ENCODE measurements at regions not wholly inside any gene's neighbourhood (a gene's known extent, or its start where the extent isn't known, plus 50 kb on each side); places are given as distances from the start of the nearest gene placed in this dataset.

- H3K4me1 Mint-ChIP-seq: no peaks in the 10 kb centered on the region
- H3K36me3 Mint-ChIP-seq (ENCODE audit: low read depth): no peaks in the 10 kb centered on the region
- H3K27me3 Mint-ChIP-seq: peaks cover 2% of the 10 kb centered on the region
- H3K27ac Mint-ChIP-seq: no peak overlapping the region
- POLR2A ChIA-PET: no interaction called here
- CTCF ChIA-PET: no interaction called here
- no peaks in the 10 kb centered on the region for H3K9me3 Mint-ChIP-seq
- no peak for DNase-seq
- H3K4me3 Mint-ChIP-seq: no peak overlapping the region
These were observed 161.6 kb downstream of the BAMBI start for GRCh38 chr10:28838908-28839307.

- no peaks in the 10 kb centered on the region for H3K9me3 Mint-ChIP-seq
- H3K27ac Mint-ChIP-seq: no peak overlapping the region
- ChIA-PET CTCF (interaction anchor here (0.6 kb wide), 1 partner anchor 23 kb away, joined by 3 read pairs; no protein-coding TSS in a partner anchor), POLR2A (no interaction called here)
- no peak for DNase-seq
- H3K27me3 Mint-ChIP-seq: peaks cover 2% of the 10 kb centered on the region
- H3K4me1 Mint-ChIP-seq: no peaks in the 10 kb centered on the region
- no peak overlapping the region for H3K4me3 Mint-ChIP-seq
- H3K36me3 Mint-ChIP-seq (ENCODE audit: low read depth): no peaks in the 10 kb centered on the region
These were observed 162.3 kb downstream of the BAMBI start for GRCh38 chr10:28839600-28840007.

DNA sequence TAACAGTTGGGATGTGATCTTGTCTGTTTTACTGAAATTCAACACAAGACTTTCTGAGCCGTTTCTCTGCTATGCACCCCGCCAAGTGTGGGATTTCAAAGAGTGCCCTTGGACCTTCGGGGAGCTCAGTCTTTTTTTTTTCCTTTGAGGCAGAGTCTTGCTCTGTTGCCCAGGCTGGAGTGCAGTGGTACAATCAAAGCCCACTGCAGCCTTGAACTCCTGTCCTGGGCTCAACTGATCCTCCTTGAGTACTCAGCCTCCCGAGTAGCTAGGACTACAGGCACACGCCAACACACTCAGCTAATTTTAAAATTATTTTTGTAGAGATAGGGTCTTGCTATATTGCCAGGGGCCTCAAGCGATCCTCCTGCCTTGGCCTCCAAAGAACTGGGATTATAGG is 162.9 kb downstream of the BAMBI start:
- CTCF ChIA-PET: interaction anchor here (0.6 kb wide), 1 partner anchor 24 kb away, joined by 3 read pairs; no protein-coding TSS in a partner anchor
- no peak for DNase-seq
- peaks cover 2% of the 10 kb centered on the region for H3K27me3 Mint-ChIP-seq
- H3K4me1 Mint-ChIP-seq: no peaks in the 10 kb centered on the region
- no peaks in the 10 kb centered on the region for H3K9me3 Mint-ChIP-seq
- POLR2A ChIA-PET: no interaction called here
- H3K36me3 Mint-ChIP-seq (ENCODE audit: low read depth): no peaks in the 10 kb centered on the region
- H3K27ac Mint-ChIP-seq: no peak overlapping the region
- H3K4me3 Mint-ChIP-seq: no peak overlapping the region

- H3K27me3 Mint-ChIP-seq: peaks cover 2% of the 10 kb centered on the region
- no peaks in the 10 kb centered on the region for H3K4me1 Mint-ChIP-seq
- H3K27ac Mint-ChIP-seq: no peak overlapping the region
- H3K4me3 Mint-ChIP-seq: no peak overlapping the region
- H3K9me3 Mint-ChIP-seq: no peaks in the 10 kb centered on the region
- POLR2A ChIA-PET: no interaction called here
- no peaks in the 10 kb centered on the region for H3K36me3 Mint-ChIP-seq (ENCODE audit: low read depth)
- CTCF ChIA-PET: no interaction called here
- no peak for DNase-seq
These were observed 163.7 kb downstream of the BAMBI start for GRCh38 chr10:28840971-28841370.

DNA sequence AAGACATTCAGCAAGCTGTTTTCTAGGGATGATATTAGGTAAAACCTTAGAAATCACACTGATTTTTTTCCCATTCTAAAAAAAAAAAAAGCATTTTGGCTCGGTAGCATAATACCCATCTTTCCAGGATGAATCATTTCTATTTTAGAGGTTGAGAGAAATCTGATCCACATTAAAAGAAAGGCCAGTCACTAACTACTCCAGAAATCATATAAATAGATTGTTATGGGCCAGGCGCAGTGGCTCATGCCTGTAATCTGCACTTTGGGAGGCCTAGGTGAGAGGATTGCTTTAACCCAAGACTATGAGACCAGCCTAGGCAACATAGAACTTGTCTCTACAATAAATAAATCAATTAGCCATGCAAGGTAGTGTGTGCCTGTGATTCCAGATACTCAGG is 164.3 kb downstream of the BAMBI start:
- no peaks in the 10 kb centered on the region for H3K4me1 Mint-ChIP-seq
- ChIA-PET POLR2A (no interaction called here), CTCF (no interaction called here)
- H3K36me3 Mint-ChIP-seq (ENCODE audit: low read depth): no peaks in the 10 kb centered on the region
- no peaks in the 10 kb centered on the region for H3K9me3 Mint-ChIP-seq
- H3K27me3 Mint-ChIP-seq: no peaks in the 10 kb centered on the region
- DNase-seq: no peak
- H3K27ac Mint-ChIP-seq: no peak overlapping the region
- H3K4me3 Mint-ChIP-seq: no peak overlapping the region

DNA sequence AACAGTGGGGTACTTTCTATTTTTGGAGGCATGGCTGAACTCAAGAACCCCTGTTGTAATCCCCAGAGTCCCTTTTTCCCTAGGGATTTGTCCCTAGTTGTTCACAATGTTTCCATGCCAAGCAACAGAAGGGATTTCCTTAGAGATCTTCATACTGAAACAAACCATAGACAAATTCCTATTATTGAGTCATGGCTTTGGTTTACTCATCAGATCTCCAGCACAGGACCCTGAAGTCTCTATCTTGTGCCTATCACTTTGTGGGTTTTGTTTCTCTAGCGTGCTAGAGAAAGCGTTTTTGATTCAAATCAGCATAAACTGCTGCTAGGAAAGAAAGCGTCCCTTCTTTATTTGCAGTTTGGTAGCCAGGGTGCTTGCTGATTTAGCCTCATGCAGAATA is 165.0 kb downstream of the BAMBI start:
- no peak overlapping the region for H3K4me3 Mint-ChIP-seq
- H3K9me3 Mint-ChIP-seq: no peaks in the 10 kb centered on the region
- ChIA-PET POLR2A (no interaction called here), CTCF (no interaction called here)
- H3K27me3 Mint-ChIP-seq: no peaks in the 10 kb centered on the region
- no peak overlapping the region for H3K27ac Mint-ChIP-seq
- no peaks in the 10 kb centered on the region for H3K4me1 Mint-ChIP-seq
- DNase-seq: no peak
- H3K36me3 Mint-ChIP-seq (ENCODE audit: low read depth): no peaks in the 10 kb centered on the region

GRCh38 chr10:28845009-28845682 is 167.8 kb downstream of the BAMBI start:
- no peak for DNase-seq
- CTCF ChIA-PET: no interaction called here
- POLR2A ChIA-PET: no interaction called here
- H3K9me3 Mint-ChIP-seq: no peaks in the 10 kb centered on the region
- no peaks in the 10 kb centered on the region for H3K36me3 Mint-ChIP-seq (ENCODE audit: low read depth)
- no peaks in the 10 kb centered on the region for H3K4me1 Mint-ChIP-seq
- no peaks in the 10 kb centered on the region for H3K27me3 Mint-ChIP-seq
- no peak overlapping the region for H3K4me3 Mint-ChIP-seq
- no peak overlapping the region for H3K27ac Mint-ChIP-seq

DNA sequence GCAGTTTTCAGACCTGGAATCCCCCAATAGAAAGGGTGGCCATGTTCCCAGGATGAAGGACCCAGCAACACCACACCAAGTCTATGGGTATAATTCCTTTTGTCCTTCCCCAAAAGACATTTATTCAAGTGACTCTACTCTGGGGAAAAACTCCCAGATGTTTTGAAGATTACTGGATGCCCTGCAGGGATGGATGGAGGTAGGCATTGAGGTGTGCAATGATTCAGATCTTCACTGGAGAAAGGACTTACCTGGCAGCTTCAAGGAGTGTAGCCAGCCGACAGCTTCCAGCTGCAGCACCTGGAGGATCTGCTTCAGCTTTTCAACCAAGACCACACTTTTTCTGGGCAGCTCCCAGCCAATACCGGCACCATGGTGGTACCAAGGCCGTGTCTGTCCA is 172.0 kb downstream of the BAMBI start:
- no peak overlapping the region for H3K4me3 Mint-ChIP-seq
- no peaks in the 10 kb centered on the region for H3K36me3 Mint-ChIP-seq (ENCODE audit: low read depth)
- ChIA-PET POLR2A (no interaction called here), CTCF (interaction anchor here (0.7 kb wide), 1 partner anchor 31 kb away, joined by 4 read pairs; no protein-coding TSS in a partner anchor)
- H3K4me1 Mint-ChIP-seq: no peaks in the 10 kb centered on the region
- no peak for DNase-seq
- H3K9me3 Mint-ChIP-seq: no peaks in the 10 kb centered on the region
- no peak overlapping the region for H3K27ac Mint-ChIP-seq
- peaks cover 5% of the 10 kb centered on the region for H3K27me3 Mint-ChIP-seq

GRCh38 chr10:28849821-28850220 is 172.5 kb downstream of the BAMBI start:
- H3K9me3 Mint-ChIP-seq: no peaks in the 10 kb centered on the region
- no peaks in the 10 kb centered on the region for H3K36me3 Mint-ChIP-seq (ENCODE audit: low read depth)
- H3K4me3 Mint-ChIP-seq: no peak overlapping the region
- no peak overlapping the region for H3K27ac Mint-ChIP-seq
- CTCF ChIA-PET: no interaction called here
- POLR2A ChIA-PET: no interaction called here
- H3K27me3 Mint-ChIP-seq: peaks cover 5% of the 10 kb centered on the region
- no peak for DNase-seq
- no peaks in the 10 kb centered on the region for H3K4me1 Mint-ChIP-seq

- no peaks in the 10 kb centered on the region for H3K36me3 Mint-ChIP-seq (ENCODE audit: low read depth)
- H3K9me3 Mint-ChIP-seq: no peaks in the 10 kb centered on the region
- no peak overlapping the region for H3K4me3 Mint-ChIP-seq
- no peak for DNase-seq
- H3K4me1 Mint-ChIP-seq: no peaks in the 10 kb centered on the region
- CTCF ChIA-PET: interaction anchor here (0.6 kb wide), 1 partner anchor 35 kb away, joined by 3 read pairs; no protein-coding TSS in a partner anchor
- no peak overlapping the region for H3K27ac Mint-ChIP-seq
- POLR2A ChIA-PET: no interaction called here
- H3K27me3 Mint-ChIP-seq: peaks cover 5% of the 10 kb centered on the region
These were observed 173.5 kb downstream of the BAMBI start for GRCh38 chr10:28850784-28851183.

DNA sequence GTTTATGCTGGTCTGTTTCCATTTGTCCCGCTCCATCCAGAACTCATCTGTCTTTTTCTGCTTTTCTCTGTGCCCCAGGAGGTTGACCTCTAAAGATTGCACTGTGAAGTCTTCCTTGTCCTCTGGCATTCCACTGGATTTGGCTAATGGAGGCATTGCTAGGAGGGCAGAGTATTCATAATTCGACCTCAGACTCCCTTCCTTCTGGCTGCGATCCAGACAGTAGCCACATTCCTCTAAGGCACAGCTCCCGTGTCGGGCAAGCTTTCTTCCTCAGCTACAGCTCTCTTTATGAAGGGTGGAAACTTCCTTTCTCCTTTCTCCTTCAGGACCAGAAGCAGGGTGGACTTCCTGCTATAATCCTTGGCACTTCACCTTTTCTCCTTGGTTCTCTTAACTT is 175.9 kb downstream of the BAMBI start:
- no peaks in the 10 kb centered on the region for H3K36me3 Mint-ChIP-seq (ENCODE audit: low read depth)
- H3K4me3 Mint-ChIP-seq: no peak overlapping the region
- no peaks in the 10 kb centered on the region for H3K9me3 Mint-ChIP-seq
- POLR2A ChIA-PET: no interaction called here
- peaks cover 5% of the 10 kb centered on the region for H3K27me3 Mint-ChIP-seq
- no peak overlapping the region for H3K27ac Mint-ChIP-seq
- CTCF ChIA-PET: no interaction called here
- no peak for DNase-seq
- no peaks in the 10 kb centered on the region for H3K4me1 Mint-ChIP-seq

DNA sequence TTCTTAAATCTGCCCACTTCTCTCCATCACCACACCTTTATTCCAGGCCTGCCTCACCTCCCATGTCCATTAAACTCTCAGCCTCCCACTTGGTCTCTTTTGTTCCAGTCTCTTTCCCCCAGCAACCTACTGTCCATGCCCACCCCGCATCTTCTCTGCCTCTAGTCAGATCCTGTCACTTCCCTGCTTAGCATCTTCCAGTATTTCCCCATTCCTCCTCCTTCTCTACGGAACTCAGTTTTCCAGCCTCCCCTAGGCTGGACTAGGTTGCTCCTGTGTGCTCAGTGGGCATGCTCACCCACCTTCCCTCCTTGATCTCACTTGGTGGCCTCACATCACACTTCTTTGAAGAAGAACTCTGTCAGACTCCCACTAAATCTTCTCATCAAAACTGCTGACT is 179.8 kb downstream of the BAMBI start:
- ChIA-PET POLR2A (no interaction called here), CTCF (no interaction called here)
- no peaks in the 10 kb centered on the region for H3K36me3 Mint-ChIP-seq (ENCODE audit: low read depth)
- H3K9me3 Mint-ChIP-seq: no peaks in the 10 kb centered on the region
- H3K4me1 Mint-ChIP-seq: no peaks in the 10 kb centered on the region
- H3K27ac Mint-ChIP-seq: no peak overlapping the region
- peaks cover 5% of the 10 kb centered on the region for H3K27me3 Mint-ChIP-seq
- DNase-seq: no peak
- H3K4me3 Mint-ChIP-seq: no peak overlapping the region

- H3K27me3 Mint-ChIP-seq: peaks cover under 1% of the 10 kb centered on the region
- H3K4me1 Mint-ChIP-seq: no peaks in the 10 kb centered on the region
- no peaks in the 10 kb centered on the region for H3K36me3 Mint-ChIP-seq (ENCODE audit: low read depth)
- no peak for DNase-seq
- POLR2A ChIA-PET: no interaction called here
- no peak overlapping the region for H3K27ac Mint-ChIP-seq
- no peak overlapping the region for H3K4me3 Mint-ChIP-seq
- CTCF ChIA-PET: no interaction called here
- H3K9me3 Mint-ChIP-seq: no peaks in the 10 kb centered on the region
These were observed 181.3 kb downstream of the BAMBI start for GRCh38 chr10:28858646-28859045.

GRCh38 chr10:28859791-28860190 is 182.5 kb downstream of the BAMBI start:
- no peaks in the 10 kb centered on the region for H3K9me3 Mint-ChIP-seq
- no peak overlapping the region for H3K27ac Mint-ChIP-seq
- H3K36me3 Mint-ChIP-seq (ENCODE audit: low read depth): no peaks in the 10 kb centered on the region
- H3K27me3 Mint-ChIP-seq: no peaks in the 10 kb centered on the region
- CTCF ChIA-PET: no interaction called here
- H3K4me1 Mint-ChIP-seq: no peaks in the 10 kb centered on the region
- DNase-seq: no peak
- POLR2A ChIA-PET: no interaction called here
- H3K4me3 Mint-ChIP-seq: no peak overlapping the region
